Retinal pigment epithelial cell (primary cell): ENCODE measurements at regions not wholly inside any gene's neighbourhood (a gene's known extent, or its start where the extent isn't known, plus 50 kb on each side); places are given as distances from the start of the nearest gene placed in this dataset.

Experiments
- DNase-seq: peaks from one replicate; pipeline ENCODE4 v3.0.0-alpha.2; 2010; ENCODE audit warnings: low read depth
- H3K4me3 ChIP-seq: 2 replicates; pipeline ENCODE4 v1.5.1; 2011; ENCODE audit warnings: mild to moderate bottlenecking, low read length, control low read depth, moderate library complexity
- CTCF ChIP-seq: conservative IDR thresholded peaks from 2 replicates; pipeline ENCODE4 v1.5.1; 2011; ENCODE audit warnings: low read depth, low read length, control low read depth, inconsistent platforms

DNA sequence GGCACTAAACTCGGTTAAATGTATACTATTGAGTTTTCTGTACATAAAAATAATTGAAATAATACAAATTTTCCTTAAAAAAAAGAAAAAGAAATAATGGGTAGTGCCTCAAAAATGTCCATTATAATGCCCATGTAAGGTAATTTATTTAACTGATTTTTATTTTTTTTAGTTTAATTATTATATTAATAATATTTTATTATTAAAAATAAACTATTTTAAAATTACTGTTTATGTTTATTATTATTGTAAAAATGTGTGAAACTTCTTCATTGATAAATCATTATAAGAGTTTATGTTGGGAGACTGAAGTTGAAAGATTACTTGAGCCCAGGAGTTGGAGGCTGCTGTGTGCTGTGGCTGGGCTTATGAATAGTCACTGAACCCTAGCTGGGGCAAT, 925.5 kb upstream of the EPHA7 start:
- DNase-seq = no peak
- no peak for TF ChIP-seq CTCF
- H3K4me3 ChIP-seq = no peak overlapping the region

GRCh38 chr6:94341173-94341572, 921.8 kb upstream of the EPHA7 start:
- DNase-seq = no peak
- no peak overlapping the region for H3K4me3 ChIP-seq
- no peak for TF ChIP-seq CTCF

DNA sequence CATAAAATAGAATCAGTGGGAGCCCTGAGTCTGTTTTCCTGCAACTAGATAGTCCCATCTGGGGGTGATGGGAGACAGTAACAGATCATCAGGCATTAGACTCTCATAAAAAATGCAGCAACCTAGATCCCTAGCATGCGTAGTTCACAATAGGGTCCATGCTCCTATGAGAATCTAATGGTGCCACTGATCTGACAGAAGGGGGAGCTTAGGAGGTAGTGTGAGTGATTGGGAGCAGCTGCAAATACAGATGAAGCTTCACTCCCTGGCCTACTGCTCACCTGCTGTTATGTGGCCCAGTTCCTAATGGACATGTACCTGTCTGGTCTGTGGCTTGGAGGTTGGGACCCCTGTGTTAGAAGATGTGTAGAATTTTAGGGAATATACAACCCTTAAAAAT, 904.5 kb upstream of the EPHA7 start:
- DNase-seq = no peak
- H3K4me3 ChIP-seq = no peak overlapping the region
- TF ChIP-seq CTCF = peak; percentile 50

GRCh38 chr6:94300424-94301144, 881.2 kb upstream of the EPHA7 start:
- DNase-seq = no peak
- no peak for TF ChIP-seq CTCF
- H3K4me3 ChIP-seq = no peak overlapping the region

DNA sequence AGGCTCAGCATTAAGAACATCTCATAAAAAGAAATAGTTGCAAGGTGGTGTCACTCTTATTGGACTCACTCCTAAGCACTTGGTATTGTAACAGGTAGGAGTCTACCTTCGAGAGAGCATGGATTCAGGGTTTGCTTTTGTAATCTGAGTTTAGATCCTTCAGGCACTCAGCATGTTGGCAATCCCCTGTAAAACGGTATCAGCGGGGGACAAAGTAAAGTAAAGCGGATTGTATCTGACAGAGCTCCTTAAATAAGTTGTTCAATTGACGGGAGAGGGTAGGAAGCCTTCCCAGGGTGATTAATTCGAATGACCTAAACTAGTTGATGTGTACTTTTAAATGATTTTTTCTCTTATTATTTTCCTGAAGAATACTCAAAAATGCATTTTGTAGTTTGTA, 869.8 kb upstream of the EPHA7 start:
- no peak overlapping the region for H3K4me3 ChIP-seq
- no peak for TF ChIP-seq CTCF
- no peak for DNase-seq

DNA sequence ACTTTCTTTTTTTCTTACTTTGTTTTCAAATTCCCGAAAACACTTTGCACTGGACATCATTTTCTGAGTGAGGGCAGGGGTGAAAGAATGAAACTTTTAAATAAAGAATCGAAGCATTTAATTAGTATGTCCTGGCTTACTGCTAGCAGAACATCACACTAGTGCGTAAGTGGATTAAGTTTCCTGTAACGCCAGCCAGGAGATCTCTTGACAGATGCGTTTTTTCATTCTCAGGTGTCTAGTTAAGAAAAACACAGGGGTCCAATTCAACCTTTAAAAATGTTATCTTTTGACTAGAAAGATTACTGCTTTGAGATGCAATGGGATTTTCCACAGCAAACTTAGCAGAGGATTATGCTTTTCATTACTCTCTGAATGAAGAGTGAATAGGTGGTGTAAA, 858.8 kb upstream of the EPHA7 start:
- H3K4me3 ChIP-seq = no peak overlapping the region
- no peak for DNase-seq
- TF ChIP-seq CTCF = no peak

DNA sequence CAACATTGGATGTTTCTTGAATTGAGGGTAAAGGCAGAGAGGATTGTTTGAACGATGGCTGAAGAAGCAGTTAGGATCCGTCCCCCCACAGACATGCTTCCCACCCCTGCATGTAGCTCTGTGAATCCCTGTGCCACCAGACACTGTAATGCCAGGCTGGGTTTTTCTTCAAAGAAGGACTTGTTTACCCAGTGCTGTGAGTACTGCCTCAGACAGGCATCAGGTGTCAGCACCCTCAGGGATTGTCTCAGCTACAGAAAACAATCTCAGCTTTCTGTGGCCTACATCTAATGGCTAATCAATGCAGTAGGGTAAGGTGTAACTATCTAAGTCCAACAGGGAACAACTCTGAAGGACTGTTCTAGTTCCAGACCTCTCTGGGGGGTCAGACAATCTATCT, 853.0 kb upstream of the EPHA7 start:
- no peak for DNase-seq

More for the DNA sequence above, 853.0 kb upstream of the EPHA7 start:
- H3K4me3 ChIP-seq = no peak overlapping the region
- TF ChIP-seq CTCF = no peak
